IPS-20b (cell line): ENCODE measurements at regions not wholly inside any gene's neighbourhood (a gene's known extent, or its start where the extent isn't known, plus 50 kb on each side); places are given as distances from the start of the nearest gene placed in this dataset.

Source experiments
- H3K27ac ChIP-seq: one replicate; pipeline ENCODE4 v1.5.1; 2013; ENCODE audit warnings: low read length
- H3K27me3 ChIP-seq: 2 replicates; pipeline ENCODE4 v1.6.1; 2013; ENCODE audit warnings: mild to moderate bottlenecking, low read length, inconsistent platforms; ENCODE audit not compliant: insufficient read depth
- H3K36me3 ChIP-seq: 2 replicates; pipeline ENCODE4 v1.6.1; 2013; ENCODE audit warnings: low read depth, mild to moderate bottlenecking, inconsistent platforms, low read length, moderate library complexity; ENCODE audit not compliant: insufficient read depth
- H3K4me1 ChIP-seq: 2 replicates; pipeline ENCODE4 v1.6.1; 2013; ENCODE audit warnings: mild to moderate bottlenecking, control low read depth, inconsistent platforms, low read length, moderate library complexity; ENCODE audit not compliant: insufficient read depth
- H3K4me3 ChIP-seq: 2 replicates; pipeline ENCODE4 v1.5.1; 2013; ENCODE audit warnings: mild to moderate bottlenecking, low read length, inconsistent platforms
- H3K9ac ChIP-seq: 2 replicates; pipeline ENCODE4 v1.6.1; 2013; ENCODE audit warnings: low read depth, mild to moderate bottlenecking, inconsistent platforms, low read length, moderate library complexity
- H3K9me3 ChIP-seq: 2 replicates; pipeline ENCODE4 v1.6.1; 2013; ENCODE audit warnings: mild to moderate bottlenecking, low read depth, low read length, inconsistent platforms; ENCODE audit not compliant: insufficient read depth

DNA sequence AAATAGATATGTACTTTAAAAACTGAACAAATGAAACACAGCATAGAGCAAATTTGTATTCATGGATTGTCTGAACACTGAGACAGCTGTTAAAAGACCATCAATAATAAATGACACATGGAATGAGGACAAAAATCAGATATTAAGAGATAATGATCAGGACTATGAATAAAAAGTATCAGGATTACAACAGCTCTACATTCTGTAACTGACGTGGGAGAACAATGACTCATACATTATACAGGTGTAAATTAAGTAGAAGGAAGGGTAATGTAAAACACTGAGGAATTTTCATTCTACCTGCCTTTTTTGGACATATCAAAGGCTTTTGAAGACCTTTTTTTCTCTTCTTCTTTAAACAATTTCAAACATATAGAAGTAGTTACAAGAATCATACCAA is 310.9 kb upstream of the ANO3 start:
- Histone ChIP-seq H3K9me3 (no peaks in the 10 kb centered on the region), H3K9ac (no peak overlapping the region), H3K36me3 (no peaks in the 10 kb centered on the region), H3K27me3 (no peaks in the 10 kb centered on the region), H3K27ac (no peak overlapping the region), H3K4me1 (no peaks in the 10 kb centered on the region; the same call in 1 of the 2 replicates), H3K4me3 (no peak overlapping the region)

DNA sequence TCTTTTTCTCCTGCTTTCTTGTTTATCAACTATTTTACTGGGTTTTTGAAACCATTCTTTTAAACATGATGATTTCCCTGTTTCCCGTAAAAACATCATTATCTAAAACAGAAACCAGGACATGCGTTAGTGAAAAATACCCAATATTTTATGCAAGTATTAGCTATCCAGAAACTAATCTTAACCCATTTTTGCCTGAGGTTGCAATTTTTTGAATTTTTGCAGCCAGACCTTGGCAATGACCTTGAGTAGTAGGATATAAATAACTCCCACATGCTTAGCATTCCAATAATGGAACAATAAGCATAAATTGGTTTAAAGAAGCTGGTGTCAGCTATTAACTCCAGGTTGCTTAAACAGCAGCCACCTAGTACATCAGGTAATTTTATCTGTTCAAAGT is 308.9 kb upstream of the ANO3 start:
- Histone ChIP-seq H3K9me3 (no peaks in the 10 kb centered on the region), H3K36me3 (no peaks in the 10 kb centered on the region), H3K27ac (no peak overlapping the region), H3K9ac (no peak overlapping the region), H3K4me3 (no peak overlapping the region), H3K4me1 (no peaks in the 10 kb centered on the region; the same call in 1 of the 2 replicates), H3K27me3 (no peaks in the 10 kb centered on the region)

DNA sequence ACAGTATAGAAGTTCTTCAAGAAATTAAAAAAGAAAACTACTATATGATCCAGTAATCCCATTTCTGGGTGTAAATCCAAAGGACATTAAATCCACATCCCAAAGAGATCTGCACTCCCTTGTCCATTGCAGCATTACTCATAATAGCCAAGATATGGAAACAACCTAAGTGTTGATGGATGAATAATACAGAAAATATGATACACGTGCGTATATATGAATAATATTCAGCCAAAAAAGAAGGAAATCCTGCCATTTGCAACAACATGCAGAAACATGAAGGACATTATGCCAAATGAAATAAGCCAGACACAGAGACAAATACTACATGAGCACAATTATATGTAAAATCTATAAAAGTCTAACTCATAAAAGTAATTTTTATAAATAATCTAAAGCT is 306.3 kb upstream of the ANO3 start:
- no peak overlapping the region for H3K9ac ChIP-seq
- no peak overlapping the region for H3K4me3 ChIP-seq
- no peak overlapping the region for H3K27ac ChIP-seq
- no peaks in the 10 kb centered on the region for H3K27me3 ChIP-seq
- no peaks in the 10 kb centered on the region; the same call in 1 of the 2 replicates for H3K4me1 ChIP-seq
- no peaks in the 10 kb centered on the region for H3K36me3 ChIP-seq
- H3K9me3 ChIP-seq = no peaks in the 10 kb centered on the region

DNA sequence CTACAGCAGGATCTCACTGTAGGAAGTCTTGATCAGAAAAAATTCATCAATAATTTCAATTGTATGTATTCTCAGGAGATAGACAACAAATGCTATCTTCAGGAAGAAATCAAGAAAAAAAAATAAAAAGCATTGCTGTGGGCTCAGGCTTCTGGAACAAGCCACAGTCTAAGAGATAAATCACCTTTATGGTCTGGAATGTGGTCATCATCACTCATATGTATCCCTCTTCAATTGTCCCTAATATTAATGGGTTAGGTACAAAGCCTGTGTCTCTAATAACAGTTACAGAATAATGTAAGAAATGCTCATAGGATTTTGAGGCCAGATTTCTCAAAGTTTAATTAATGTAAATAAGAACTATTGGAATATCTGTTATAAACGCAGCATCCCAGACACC is 305.9 kb upstream of the ANO3 start:
- Histone ChIP-seq H3K27me3 (no peaks in the 10 kb centered on the region), H3K36me3 (no peaks in the 10 kb centered on the region), H3K4me1 (no peaks in the 10 kb centered on the region; the same call in 1 of the 2 replicates), H3K9ac (no peak overlapping the region), H3K27ac (no peak overlapping the region), H3K9me3 (no peaks in the 10 kb centered on the region), H3K4me3 (no peak overlapping the region)

DNA sequence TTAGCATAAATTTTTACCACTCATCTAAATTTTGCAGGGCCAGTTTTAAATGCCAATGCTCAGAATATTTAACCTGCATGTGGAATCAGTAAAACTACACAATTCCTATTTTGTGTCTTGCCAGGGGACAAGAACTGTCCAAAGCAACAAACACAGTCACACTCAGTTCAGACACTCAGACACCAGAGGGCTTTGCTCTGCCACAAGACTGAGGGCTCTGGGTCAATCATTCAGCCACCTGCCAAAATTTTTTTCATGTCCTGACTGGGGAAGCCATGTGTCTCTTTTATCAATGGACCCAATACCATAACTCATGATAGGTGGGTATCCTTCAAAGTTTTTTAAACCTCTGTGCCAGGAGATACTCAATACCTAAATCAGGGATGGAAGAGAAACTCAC is 304.0 kb upstream of the ANO3 start:
- Histone ChIP-seq H3K4me1 (no peaks in the 10 kb centered on the region; the same call in 1 of the 2 replicates), H3K27me3 (no peaks in the 10 kb centered on the region), H3K27ac (no peak overlapping the region), H3K9ac (no peak overlapping the region), H3K9me3 (no peaks in the 10 kb centered on the region), H3K36me3 (no peaks in the 10 kb centered on the region), H3K4me3 (no peak overlapping the region)

DNA sequence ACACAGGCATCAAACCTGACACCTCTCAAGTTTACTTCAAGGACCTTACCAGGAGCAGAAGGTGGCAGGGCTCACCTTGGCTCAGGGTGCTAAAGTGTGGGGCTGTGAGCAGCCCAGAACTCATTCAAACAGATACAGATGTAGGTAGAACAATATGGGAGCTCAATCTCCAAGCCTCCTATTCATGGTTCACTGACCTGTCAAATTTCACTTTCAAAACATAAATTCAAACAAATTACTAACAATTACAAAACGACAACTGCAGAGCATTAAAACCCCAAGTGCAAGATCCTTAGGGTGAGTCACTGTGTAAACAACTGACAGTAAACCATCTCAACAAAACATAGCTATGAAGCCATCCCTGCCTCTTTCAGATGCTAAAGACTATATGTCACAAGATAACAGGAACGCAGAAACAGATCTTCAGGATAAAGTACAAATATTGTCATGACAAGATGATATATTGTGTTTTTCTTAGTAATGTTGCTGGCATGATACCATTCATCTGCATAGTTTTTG is 303.5 kb upstream of the ANO3 start:
- no peaks in the 10 kb centered on the region; the same call in 1 of the 2 replicates for H3K4me1 ChIP-seq
- H3K27me3 ChIP-seq = no peaks in the 10 kb centered on the region
- H3K4me3 ChIP-seq = no peak overlapping the region
- no peak overlapping the region for H3K9ac ChIP-seq
- H3K27ac ChIP-seq = no peak overlapping the region
- H3K9me3 ChIP-seq = no peaks in the 10 kb centered on the region
- H3K36me3 ChIP-seq = no peaks in the 10 kb centered on the region

DNA sequence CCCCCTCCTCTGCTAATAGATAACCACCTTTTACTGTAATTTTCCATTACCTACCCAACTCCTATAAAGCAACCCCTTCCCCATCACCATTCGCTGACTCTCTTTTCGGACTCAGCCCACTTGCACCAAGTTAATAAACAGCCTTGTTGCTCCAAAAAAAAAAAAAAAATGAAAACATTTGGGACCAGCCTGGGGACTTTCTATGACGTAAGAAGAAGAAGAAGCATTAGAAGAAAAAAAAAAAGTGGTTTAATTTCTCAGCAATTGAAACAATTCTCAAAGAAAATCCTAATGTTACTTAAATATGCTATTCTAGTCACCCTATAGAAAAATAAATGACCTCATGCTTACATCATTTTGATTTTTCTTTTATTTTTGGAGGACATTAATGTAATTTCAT is 301.5 kb upstream of the ANO3 start:
- no peak overlapping the region for H3K9ac ChIP-seq
- H3K36me3 ChIP-seq = no peaks in the 10 kb centered on the region
- no peaks in the 10 kb centered on the region; the same call in 1 of the 2 replicates for H3K4me1 ChIP-seq
- H3K27me3 ChIP-seq = no peaks in the 10 kb centered on the region
- H3K4me3 ChIP-seq = no peak overlapping the region
- H3K9me3 ChIP-seq = no peaks in the 10 kb centered on the region
- H3K27ac ChIP-seq = no peak overlapping the region

DNA sequence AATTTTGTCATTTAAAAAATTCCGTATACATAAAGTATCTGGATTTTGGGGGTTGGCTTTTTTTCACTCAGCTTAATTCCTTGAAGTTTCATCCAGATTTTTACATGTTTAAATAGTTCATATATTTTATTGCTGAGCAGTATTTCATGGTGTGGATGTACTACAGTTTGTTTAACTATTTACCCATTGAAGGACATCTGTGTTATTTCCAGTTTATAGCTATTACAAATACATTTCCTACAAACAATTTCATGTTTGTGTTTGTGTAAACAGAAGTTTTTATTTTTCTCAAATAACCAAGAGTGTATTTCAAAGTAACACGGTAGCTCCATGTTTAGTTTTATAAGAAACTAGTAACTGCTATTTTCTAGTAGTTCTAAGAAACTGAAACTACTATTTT is 299.7 kb upstream of the ANO3 start:
- H3K9ac ChIP-seq = no peak overlapping the region
- no peaks in the 10 kb centered on the region; the same call in 1 of the 2 replicates for H3K4me1 ChIP-seq
- no peak overlapping the region for H3K4me3 ChIP-seq
- H3K36me3 ChIP-seq = no peaks in the 10 kb centered on the region
- no peaks in the 10 kb centered on the region for H3K9me3 ChIP-seq
- no peak overlapping the region for H3K27ac ChIP-seq
- H3K27me3 ChIP-seq = no peaks in the 10 kb centered on the region

DNA sequence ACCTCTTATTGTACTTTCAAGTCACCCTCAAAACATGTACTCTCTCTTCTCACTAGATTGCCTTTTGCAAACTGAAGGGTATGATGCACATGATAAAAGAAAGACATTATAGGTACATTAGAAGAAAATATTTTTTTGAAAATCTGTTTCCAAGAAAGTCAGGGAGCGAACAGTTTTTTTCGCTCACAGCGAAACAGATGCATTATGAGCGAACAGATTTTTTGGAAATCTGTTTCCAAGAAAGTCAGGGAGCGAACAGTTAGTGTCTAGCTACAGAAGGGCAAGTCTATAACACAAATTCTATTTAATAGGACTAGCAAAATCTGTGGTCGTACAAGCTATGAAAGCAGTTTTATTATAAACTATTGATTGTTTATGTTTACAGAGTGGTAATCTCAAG is 296.2 kb upstream of the ANO3 start:
- H3K36me3 ChIP-seq = no peaks in the 10 kb centered on the region
- H3K27me3 ChIP-seq = no peaks in the 10 kb centered on the region
- no peak overlapping the region for H3K4me3 ChIP-seq
- no peak overlapping the region for H3K9ac ChIP-seq
- H3K4me1 ChIP-seq = no peaks in the 10 kb centered on the region
- no peaks in the 10 kb centered on the region for H3K9me3 ChIP-seq
- H3K27ac ChIP-seq = no peak overlapping the region

DNA sequence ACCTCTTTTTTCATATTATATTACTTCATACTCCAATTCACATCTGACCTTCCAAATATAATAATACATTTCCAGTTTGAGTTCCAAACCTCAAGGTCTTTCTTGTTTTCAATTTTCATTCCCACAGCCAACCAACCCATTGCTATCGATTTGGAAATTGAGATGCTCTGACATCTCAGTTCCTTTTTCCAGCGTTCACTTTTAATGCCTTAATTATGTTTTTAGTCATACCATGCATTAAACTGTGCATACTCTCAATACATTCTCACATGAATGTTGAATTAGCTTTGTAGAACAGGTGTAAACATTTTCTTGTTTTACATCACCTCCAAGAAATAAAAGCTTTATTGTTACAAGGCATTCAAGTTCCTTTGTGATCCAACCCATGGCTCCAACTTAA is 294.2 kb upstream of the ANO3 start:
- Histone ChIP-seq H3K27me3 (no peaks in the 10 kb centered on the region), H3K36me3 (no peaks in the 10 kb centered on the region), H3K9me3 (no peaks in the 10 kb centered on the region), H3K4me1 (no peaks in the 10 kb centered on the region), H3K27ac (no peak overlapping the region), H3K9ac (no peak overlapping the region), H3K4me3 (no peak overlapping the region)

DNA sequence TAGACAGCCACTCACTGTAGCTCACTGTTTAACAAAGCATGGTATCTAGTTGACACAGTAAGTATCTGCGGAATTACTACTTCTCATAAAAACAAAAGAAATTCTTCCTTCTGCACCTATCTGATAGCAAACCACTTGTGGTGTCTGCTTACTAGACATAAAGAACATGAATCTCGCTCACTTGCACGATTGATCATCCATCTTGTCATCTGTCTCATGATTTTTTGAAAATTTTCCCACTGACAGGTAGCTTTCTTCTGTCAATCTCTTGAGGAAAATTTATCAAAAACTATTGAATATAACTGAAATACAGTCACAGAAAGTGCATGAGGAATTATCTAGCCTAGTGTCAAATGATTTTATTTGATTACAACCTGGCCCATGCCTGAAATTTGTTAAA is 291.6 kb upstream of the ANO3 start:
- H3K27ac ChIP-seq = no peak overlapping the region
- no peak overlapping the region for H3K4me3 ChIP-seq
- H3K9me3 ChIP-seq = no peaks in the 10 kb centered on the region
- no peaks in the 10 kb centered on the region for H3K27me3 ChIP-seq
- H3K4me1 ChIP-seq = no peaks in the 10 kb centered on the region
- no peak overlapping the region for H3K9ac ChIP-seq
- no peaks in the 10 kb centered on the region for H3K36me3 ChIP-seq

DNA sequence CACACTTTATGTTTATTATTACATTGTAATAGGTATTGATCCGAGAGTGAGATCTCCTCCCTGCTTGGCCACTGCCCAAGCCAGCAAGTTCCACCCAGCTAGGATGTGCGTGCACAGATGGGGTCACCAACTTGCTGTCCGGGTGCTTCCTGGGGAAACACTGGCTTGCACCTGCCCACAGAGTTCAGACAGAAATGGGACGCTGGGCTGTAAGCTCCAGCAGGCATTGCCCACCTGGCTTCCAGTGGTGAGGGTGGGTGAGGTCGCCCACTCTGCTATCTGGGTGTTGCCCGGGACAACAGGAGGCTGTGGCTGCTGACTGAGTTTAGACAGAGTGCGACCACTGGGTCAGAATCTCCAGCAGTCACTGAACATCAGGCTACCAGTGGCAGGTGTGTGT is 289.8 kb upstream of the ANO3 start:
- H3K36me3 ChIP-seq = no peaks in the 10 kb centered on the region

DNA sequence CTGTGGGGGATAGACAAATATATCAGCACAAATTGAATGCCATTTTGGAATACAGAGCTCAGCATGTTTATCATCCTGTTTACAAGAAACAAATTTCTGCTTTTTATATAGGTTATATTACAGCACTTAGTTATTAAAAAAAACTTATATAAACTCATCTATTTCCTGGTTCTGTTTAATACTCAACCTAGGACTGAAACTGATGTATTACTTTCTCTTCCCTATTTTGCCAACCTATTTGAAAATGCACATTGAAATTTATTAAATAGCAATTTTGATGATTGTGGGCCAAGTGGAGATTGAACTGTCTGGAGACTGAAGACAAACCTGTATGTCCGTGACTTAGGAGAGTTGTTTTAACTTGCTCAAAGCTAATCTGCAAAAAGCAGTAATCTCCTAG is 288.3 kb upstream of the ANO3 start:
- Histone ChIP-seq H3K27me3 (no peaks in the 10 kb centered on the region), H3K4me3 (no peak overlapping the region), H3K27ac (no peak overlapping the region)

More for the DNA sequence above, 289.8 kb upstream of the ANO3 start:
- H3K4me3 ChIP-seq = no peak overlapping the region
- H3K27me3 ChIP-seq = no peaks in the 10 kb centered on the region
- no peaks in the 10 kb centered on the region for H3K4me1 ChIP-seq
- H3K9ac ChIP-seq = no peak overlapping the region
- no peaks in the 10 kb centered on the region for H3K9me3 ChIP-seq
- H3K27ac ChIP-seq = no peak overlapping the region

More for the DNA sequence above, 288.3 kb upstream of the ANO3 start:
- Histone ChIP-seq H3K9ac (no peak overlapping the region), H3K36me3 (no peaks in the 10 kb centered on the region), H3K4me1 (no peaks in the 10 kb centered on the region), H3K9me3 (no peaks in the 10 kb centered on the region)
